H9 (cell line): ENCODE measurements at regions not wholly inside any gene's neighbourhood (a gene's known extent, or its start where the extent isn't known, plus 50 kb on each side); places are given as distances from the start of the nearest gene placed in this dataset.

Experiments
- DNase-seq: peaks from one replicate; pipeline ENCODE4 v3.0.0-alpha.2; 2017
- H2AFZ ChIP-seq: one replicate; pipeline ENCODE4 v1.6.1; 2013; ENCODE audit warnings: mild to moderate bottlenecking, low read length, control low read depth, moderate library complexity
- H2AK5ac ChIP-seq: 2 replicates; pipeline ENCODE4 v1.6.1; 2013; ENCODE audit warnings: low read length, control low read depth, mixed read lengths; ENCODE audit not compliant: insufficient read length
- H2BK120ac ChIP-seq: one replicate; pipeline ENCODE4 v1.6.1; 2013; ENCODE audit warnings: low read depth, mild to moderate bottlenecking, low read length, control low read depth, inconsistent platforms; ENCODE audit not compliant: poor library complexity, severe bottlenecking
- H2BK12ac ChIP-seq: 2 replicates; pipeline ENCODE4 v1.6.1; 2013; ENCODE audit warnings: low read length, control low read depth, mixed read lengths, low read depth; ENCODE audit not compliant: insufficient read length
- H2BK15ac ChIP-seq: 2 replicates; pipeline ENCODE4 v1.6.1; 2013; ENCODE audit warnings: low read depth, low read length, control low read depth
- H2BK20ac ChIP-seq: one replicate; pipeline ENCODE4 v1.6.1; 2013; ENCODE audit warnings: low read depth, mild to moderate bottlenecking, low read length, control low read depth, inconsistent platforms; ENCODE audit not compliant: poor library complexity, severe bottlenecking
- H2BK5ac ChIP-seq: 2 replicates; pipeline ENCODE4 v1.6.1; 2013; ENCODE audit warnings: low read length, control low read depth, mixed read lengths; ENCODE audit not compliant: insufficient read length
- H3K14ac ChIP-seq: 2 replicates; pipeline ENCODE4 v1.6.1; 2013; ENCODE audit warnings: low read length, control low read depth; ENCODE audit not compliant: insufficient read depth
- H3K18ac ChIP-seq: 2 replicates; pipeline ENCODE4 v1.6.1; 2013; ENCODE audit warnings: low read depth, mild to moderate bottlenecking, mixed read lengths, low read length, control low read depth; ENCODE audit not compliant: insufficient read length
- H3K23ac ChIP-seq: 2 replicates; pipeline ENCODE4 v1.6.1; 2013; ENCODE audit warnings: low read length, control low read depth, mixed read lengths, low read depth; ENCODE audit not compliant: insufficient read length
- H3K23me2 ChIP-seq: 2 replicates; pipeline ENCODE4 v1.6.1; 2013; ENCODE audit warnings: low read depth, mild to moderate bottlenecking, mixed read lengths, low read length, control low read depth; ENCODE audit not compliant: insufficient read length, poor library complexity, severe bottlenecking
- H3K27ac ChIP-seq: 2 replicates; pipeline ENCODE4 v1.5.1; 2013; ENCODE audit warnings: low read length, control low read depth, mixed read lengths, low read depth; ENCODE audit not compliant: insufficient read length
- H3K27me3 ChIP-seq: 2 replicates; pipeline ENCODE4 v1.6.1; 2013; ENCODE audit warnings: low read length, control low read depth, inconsistent platforms; ENCODE audit not compliant: insufficient read depth
- H3K4ac ChIP-seq: 2 replicates; pipeline ENCODE4 v1.6.1; 2013; ENCODE audit warnings: low read depth, mild to moderate bottlenecking, control low read depth, inconsistent platforms, low read length, moderate library complexity
- H3K4me1 ChIP-seq: 2 replicates; pipeline ENCODE4 v1.6.1; 2013; ENCODE audit warnings: low read length, control low read depth, inconsistent platforms; ENCODE audit not compliant: insufficient read depth
- H3K4me2 ChIP-seq: 2 replicates; pipeline ENCODE4 v1.6.1; 2013; ENCODE audit warnings: low read length, control low read depth, mixed read lengths; ENCODE audit not compliant: insufficient read length, insufficient read depth
- H3K56ac ChIP-seq: 2 replicates; pipeline ENCODE4 v1.6.1; 2013; ENCODE audit warnings: low read depth, mild to moderate bottlenecking, mixed read lengths, low read length, control low read depth; ENCODE audit not compliant: insufficient read length
- H3K79me1 ChIP-seq: 2 replicates; pipeline ENCODE4 v1.6.1; 2013; ENCODE audit warnings: low read depth, mild to moderate bottlenecking, moderate library complexity, low read length, control low read depth, inconsistent platforms; ENCODE audit not compliant: insufficient read depth, poor library complexity, severe bottlenecking
- H3K79me2 ChIP-seq: 2 replicates; pipeline ENCODE4 v1.6.1; 2013; ENCODE audit warnings: low read length, control low read depth, inconsistent platforms; ENCODE audit not compliant: insufficient read depth
- H3K9ac ChIP-seq: 2 replicates; pipeline ENCODE4 v1.6.1; 2013; ENCODE audit warnings: low read length, control low read depth, mixed read lengths; ENCODE audit not compliant: insufficient read length; ENCODE audit errors: extremely low read depth
- H3K9me3 ChIP-seq: one replicate; pipeline ENCODE4 v1.6.1; 2013; ENCODE audit warnings: low read depth, low read length, inconsistent platforms; ENCODE audit not compliant: control insufficient read depth
- H3T11ph ChIP-seq: one replicate; pipeline ENCODE4 v1.6.1; 2013; ENCODE audit warnings: mild to moderate bottlenecking, low read length, control low read depth, inconsistent platforms
- H4K20me1 ChIP-seq: one replicate; pipeline ENCODE4 v1.6.1; 2013; ENCODE audit not compliant: control insufficient read depth, insufficient read length, insufficient read depth
- H4K5ac ChIP-seq: 2 replicates; pipeline ENCODE4 v1.6.1; 2013; ENCODE audit warnings: low read depth, mild to moderate bottlenecking, mixed read lengths, low read length, control low read depth; ENCODE audit not compliant: insufficient read length
- H4K8ac ChIP-seq: replicated peaks from 2 replicates; pipeline ENCODE4 v1.6.1; 2013; ENCODE audit warnings: low read length, control low read depth, mixed read lengths, low read depth; ENCODE audit not compliant: insufficient read length
- H4K91ac ChIP-seq: 2 replicates; pipeline ENCODE4 v1.6.1; 2013; ENCODE audit warnings: low read depth, mild to moderate bottlenecking, moderate library complexity, mixed read lengths, low read length, control low read depth; ENCODE audit not compliant: insufficient read length
- H3K27ac Mint-ChIP-seq, 3 experiments: 2 replicates in 2 of 3; 3 replicates in 1 of 3; pipeline ENCODE4 v1.8.0; 2020 to 2021; ENCODE audit warnings: mixed read lengths in 3 of 3, mild to moderate bottlenecking in 1 of 3, moderate library complexity in 1 of 3
- H3K27me3 Mint-ChIP-seq: 2 replicates; pipeline ENCODE4 v1.8.0; 2021; ENCODE audit warnings: low read depth, mild to moderate bottlenecking, moderate library complexity, mixed read lengths
- H3K36me3 Mint-ChIP-seq, 3 experiments: 2 replicates in 2 of 3; 3 replicates in 1 of 3; pipeline ENCODE4 v1.8.0; 2020 to 2021; ENCODE audit warnings: low read depth in 3 of 3, mixed read lengths in 3 of 3; ENCODE audit not compliant: insufficient read depth in 1 of 3
- H3K4me1 Mint-ChIP-seq, 2 experiments: 2 replicates each; pipeline ENCODE4 v1.8.0; 2020; ENCODE audit warnings: mixed read lengths in 2 of 2
- H3K4me3 Mint-ChIP-seq, 2 experiments: 2 replicates in 1 of 2; 3 replicates in 1 of 2; pipeline ENCODE4 v1.8.0; 2020 to 2021; ENCODE audit warnings: mild to moderate bottlenecking in 2 of 2, mixed read lengths in 2 of 2, moderate library complexity in 1 of 2
- H3K9me3 Mint-ChIP-seq, 2 experiments: 2 replicates in 1 of 2; 3 replicates in 1 of 2; pipeline ENCODE4 v1.8.0; 2020; ENCODE audit warnings: mild to moderate bottlenecking in 2 of 2, mixed read lengths in 2 of 2, moderate library complexity in 1 of 2
- CTCF ChIP-seq: fragments of 200-600 bp; sonication (generic); conservative IDR thresholded peaks from 3 replicates; pipeline ENCODE4 v1.8.0; 2021; ENCODE audit warnings: antibody characterized with exemption, mild to moderate bottlenecking

- no peak overlapping the region for H3K27ac ChIP-seq
- Mint-ChIP-seq H3K27ac (no peak overlapping the region), H3K4me3 (no peak overlapping the region), H3K27me3 (no peaks in the 10 kb centered on the region), H3K36me3 (peaks cover 0 to 7% (median 0%) of the 10 kb centered on the region in 3 experiments; a peak in 1 of 7 replicates), H3K4me1 (no peaks in the 10 kb centered on the region), H3K9me3 (peaks cover 7 to 9% of the 10 kb centered on the region in 2 experiments; a peak in 3 of 5 replicates)
- no peak overlapping the region for H2AFZ ChIP-seq
- no peak overlapping the region for H2BK12ac ChIP-seq
- H2AK5ac ChIP-seq = no peak overlapping the region
- H2BK20ac ChIP-seq = no peak overlapping the region
- no peaks in the 10 kb centered on the region for H3K27me3 ChIP-seq
- no peaks in the 10 kb centered on the region for H3K23me2 ChIP-seq
- H3K56ac ChIP-seq = no peak overlapping the region
- no peaks in the 10 kb centered on the region for H4K20me1 ChIP-seq
- H4K5ac ChIP-seq = no peak overlapping the region
- no peak overlapping the region for H4K91ac ChIP-seq
- H3K14ac ChIP-seq = no peak overlapping the region
- no peak overlapping the region for H4K8ac ChIP-seq
- H3K23ac ChIP-seq = no peak overlapping the region
- no peaks in the 10 kb centered on the region for H3K79me2 ChIP-seq
- no peak overlapping the region for H3K4ac ChIP-seq
- no peaks in the 10 kb centered on the region for H3K4me1 ChIP-seq
- H3K4me2 ChIP-seq = no peak overlapping the region
- no peak overlapping the region for H3T11ph ChIP-seq
- H3K9me3 ChIP-seq = no peaks in the 10 kb centered on the region
- H3K9ac ChIP-seq = no peak overlapping the region
- no peak for TF ChIP-seq CTCF
- no peak overlapping the region for H2BK15ac ChIP-seq
- H2BK5ac ChIP-seq = no peak overlapping the region
- DNase-seq = no peak
- H2BK120ac ChIP-seq = no peak overlapping the region
- no peaks in the 10 kb centered on the region for H3K79me1 ChIP-seq
- H3K18ac ChIP-seq = no peak overlapping the region
These were observed 608.1 kb downstream of the TENT5A start for GRCh38 chr6:81144346-81144745.
